HG02870 (cell line): ENCODE measurements at regions not wholly inside any gene's neighbourhood (a gene's known extent, or its start where the extent isn't known, plus 50 kb on each side); places are given as distances from the start of the nearest gene placed in this dataset.
"Not testable (repeated sequence)": the region's sequence is repeated elsewhere in the genome, so short reads cannot be mapped to it uniquely, and the experiment has no call there.

ENCODE experiments used
- ATAC-seq: cut with Tn5 transposase; IDR thresholded peaks from one replicate; pipeline ENCODE4 v1.9.1; 2021; ENCODE audit warnings: mild to moderate bottlenecking, moderate library complexity; ENCODE audit not compliant: unreplicated experiment

DNA sequence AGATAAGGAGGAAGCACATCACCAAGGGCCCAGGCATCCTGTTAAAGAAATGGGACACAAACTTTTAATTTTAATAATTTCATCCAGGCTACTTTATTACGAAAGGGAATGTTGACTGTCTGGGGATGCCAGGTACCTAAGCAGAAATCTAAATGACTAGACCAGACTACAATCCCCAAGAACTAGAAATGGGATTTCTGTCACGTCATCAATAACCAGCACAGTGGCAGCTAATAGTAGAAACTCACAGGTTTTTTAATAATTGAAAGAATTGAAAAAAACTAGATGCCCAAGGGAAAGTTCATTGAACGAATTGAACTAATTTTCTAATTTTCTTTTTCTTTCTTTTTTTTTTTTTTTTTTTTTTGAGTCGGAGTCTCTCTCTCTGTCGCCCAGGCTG is 789.3 kb downstream of the IGSF11 start:
- ATAC-seq = no peak

DNA sequence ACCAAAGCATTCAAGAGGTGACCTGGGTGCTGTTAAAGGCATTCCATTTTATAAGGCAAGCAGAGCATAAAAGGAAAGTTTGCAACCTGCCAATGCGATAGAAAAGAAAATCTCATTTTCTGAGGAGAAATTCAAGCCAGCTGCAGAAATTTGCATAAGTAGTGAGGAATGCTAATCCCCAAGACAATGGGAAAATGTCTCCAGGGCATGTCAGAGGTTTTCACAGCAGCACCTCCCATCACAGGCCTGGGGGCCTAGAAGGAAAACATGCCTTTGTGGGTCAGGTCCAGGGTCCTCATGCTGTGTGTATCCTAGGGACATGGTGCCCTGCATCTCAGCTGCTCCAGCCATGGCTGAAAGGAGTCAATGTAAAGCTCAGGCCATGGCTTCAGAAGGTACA is 775.8 kb downstream of the IGSF11 start:
- not testable (repeated sequence) for ATAC-seq

DNA sequence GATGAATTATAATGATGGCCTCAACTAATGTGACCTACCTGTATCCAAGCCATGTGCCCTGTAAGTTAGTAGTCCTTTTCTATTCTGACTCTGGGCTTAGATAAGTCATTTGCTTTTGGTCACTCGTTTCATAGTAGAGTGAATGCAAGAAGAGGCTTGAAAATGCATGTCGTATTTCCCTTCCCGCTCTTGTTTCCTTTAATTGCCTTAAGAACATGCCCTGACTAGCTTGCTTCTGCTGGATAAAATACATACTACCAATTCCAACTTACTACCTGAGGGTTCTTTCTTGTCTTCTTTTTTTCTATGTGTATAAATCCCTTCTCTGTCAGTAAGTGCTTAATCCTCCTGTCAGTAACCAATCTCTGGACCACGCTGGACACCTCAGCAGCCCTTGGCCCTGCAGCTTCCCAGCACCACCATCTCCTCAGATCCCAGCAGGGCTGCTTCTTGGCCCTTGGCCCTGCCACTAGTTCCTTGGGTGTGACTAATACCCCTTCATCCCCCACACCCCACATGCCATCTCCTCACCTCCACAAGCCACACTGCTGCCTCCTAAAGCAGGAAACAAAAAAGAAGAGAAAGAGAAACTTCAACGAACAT is 771.7 kb downstream of the IGSF11 start:
- ATAC-seq = no peak

DNA sequence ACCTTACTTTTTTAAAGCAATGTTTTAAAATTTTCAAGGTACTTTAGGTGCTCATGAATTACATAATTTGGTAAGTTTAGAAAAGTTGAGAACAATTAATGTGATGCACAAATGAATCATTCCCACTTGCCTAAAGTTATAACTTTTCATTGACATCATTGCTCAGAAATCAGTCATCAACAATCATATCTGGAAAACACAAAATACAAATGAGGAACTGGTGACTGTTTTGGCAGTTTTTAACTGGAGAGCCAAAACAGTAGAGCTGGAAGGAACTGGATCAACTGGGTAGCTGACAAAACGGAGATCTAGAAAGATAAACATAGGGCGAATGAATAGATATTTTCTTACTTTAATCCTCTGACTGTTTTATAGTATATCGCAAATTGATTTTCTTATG is 767.1 kb downstream of the IGSF11 start:
- ATAC-seq = no peak

DNA sequence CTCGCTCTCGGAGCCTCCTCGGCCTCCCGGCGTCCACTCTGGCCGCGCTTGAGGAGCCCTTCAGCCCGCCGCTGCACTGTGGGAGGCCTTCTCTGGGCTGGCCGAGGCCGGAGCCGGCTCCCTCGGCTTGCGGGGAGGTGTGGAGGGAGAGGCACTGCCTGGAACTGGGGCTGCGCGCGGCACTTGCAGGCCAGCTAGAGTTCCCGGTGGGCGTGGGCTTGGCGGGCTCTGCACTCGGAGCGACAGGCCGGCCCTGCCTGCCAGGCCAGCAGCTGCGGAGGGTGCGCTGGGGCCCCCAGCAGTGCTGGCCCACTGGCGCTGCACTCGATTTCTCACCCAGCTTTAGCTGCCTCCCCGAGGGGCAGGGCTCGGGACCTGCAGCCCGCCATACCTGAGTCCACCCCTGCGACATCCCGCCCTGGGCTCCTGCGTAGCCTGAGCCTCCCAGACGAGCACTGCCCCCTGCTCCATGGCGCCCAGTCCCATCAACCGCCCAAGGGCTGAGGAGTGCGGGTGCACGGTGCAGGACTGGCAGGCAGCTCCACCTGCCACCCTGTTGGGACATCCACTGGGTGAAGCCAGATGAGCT is 765.0 kb downstream of the IGSF11 start:
- ATAC-seq = no peak

DNA sequence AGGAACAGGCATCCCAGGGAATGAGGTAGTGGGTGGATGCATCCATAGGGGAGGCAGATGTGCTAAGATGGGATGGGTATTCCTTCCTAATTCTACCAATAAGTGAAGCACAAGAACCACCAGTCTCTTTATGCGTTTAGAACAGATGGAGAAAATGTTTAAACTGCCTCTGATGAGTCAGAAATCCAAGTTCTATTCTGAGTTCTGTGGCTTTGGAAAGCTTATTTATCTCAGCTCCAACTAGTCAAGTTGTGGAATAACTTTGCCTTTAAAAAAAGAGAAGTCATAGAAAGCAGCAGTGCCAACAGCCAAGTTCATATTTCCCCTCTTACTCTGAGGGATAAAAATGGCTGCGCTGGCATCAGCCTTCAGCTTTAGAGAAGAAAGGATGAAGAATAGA is 761.7 kb downstream of the IGSF11 start:
- ATAC-seq = no peak

DNA sequence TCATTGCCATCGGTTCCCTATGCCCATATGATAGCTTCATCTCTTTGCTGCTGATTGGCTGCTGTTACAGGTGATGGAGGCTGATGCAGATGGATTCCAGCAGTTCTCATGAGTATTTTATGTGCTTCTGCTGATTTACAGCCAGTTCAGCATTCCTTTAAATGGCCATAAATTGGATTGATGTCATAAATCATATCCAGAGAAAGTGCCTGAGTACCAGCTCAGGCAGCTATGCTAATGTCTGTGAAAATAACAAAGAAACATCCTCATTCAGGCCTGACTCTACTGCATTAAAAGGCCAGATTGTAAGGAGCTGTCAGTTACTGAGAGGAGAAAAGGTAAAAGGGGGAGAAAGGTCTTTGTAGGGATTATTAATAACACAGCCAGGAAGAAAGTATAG is 756.8 kb downstream of the IGSF11 start:
- ATAC-seq = no peak

DNA sequence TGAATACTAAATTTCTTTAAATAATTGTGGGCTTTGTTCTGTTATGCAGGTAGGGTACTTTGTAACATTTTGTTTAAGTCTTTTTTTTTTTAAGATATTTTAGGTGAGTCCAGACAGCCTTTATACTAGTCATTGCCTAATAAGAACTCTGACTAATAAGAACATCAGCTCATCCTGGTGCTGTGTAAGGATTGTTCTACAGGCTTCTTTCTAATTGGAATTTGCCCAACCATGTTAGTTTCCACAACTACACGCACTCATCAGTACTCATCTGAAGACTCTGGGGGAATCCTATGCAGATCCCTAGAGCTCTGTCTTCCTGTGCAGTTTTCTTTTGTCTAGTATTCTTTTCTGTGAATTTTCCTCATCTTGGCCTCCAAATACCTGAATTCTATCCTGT is 741.8 kb downstream of the IGSF11 start:
- no peak for ATAC-seq

DNA sequence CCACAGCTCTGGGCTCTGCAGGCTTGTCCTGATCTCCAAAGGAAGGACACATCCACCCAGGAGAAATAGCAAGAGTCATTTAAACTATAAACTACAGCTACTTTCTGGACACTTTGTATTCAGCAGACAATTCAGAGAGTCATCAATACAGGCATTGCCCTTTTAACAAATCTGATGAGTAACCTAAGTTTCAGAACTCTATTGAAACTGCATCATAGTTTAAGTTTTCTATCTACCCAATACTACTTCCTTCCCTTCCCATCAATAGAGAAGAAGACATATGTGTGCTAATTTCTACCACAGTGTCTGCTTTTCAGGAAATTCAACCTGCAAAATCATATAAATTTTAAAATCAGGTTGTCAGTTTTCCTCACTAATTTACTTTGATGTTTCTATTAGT is 736.5 kb downstream of the IGSF11 start:
- no peak for ATAC-seq

DNA sequence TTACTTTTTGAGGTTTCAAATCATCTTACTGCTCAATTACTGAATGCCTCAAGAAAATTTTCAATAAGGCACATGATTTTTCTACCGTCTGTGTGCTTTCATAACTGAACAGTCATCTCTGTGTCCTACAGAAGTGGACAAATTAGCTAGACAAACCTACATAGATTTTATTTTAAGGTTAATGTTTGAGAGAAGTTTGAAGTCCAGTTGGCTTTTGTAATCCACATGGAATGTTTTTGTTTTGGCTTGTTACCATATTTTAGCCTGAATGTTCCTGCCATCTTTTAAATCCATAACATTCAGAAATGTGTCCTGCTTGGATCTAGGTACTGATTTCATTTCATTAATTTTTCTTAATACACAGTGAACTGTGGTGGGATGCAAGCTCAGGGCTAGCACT is 730.1 kb downstream of the IGSF11 start:
- ATAC-seq = no peak

DNA sequence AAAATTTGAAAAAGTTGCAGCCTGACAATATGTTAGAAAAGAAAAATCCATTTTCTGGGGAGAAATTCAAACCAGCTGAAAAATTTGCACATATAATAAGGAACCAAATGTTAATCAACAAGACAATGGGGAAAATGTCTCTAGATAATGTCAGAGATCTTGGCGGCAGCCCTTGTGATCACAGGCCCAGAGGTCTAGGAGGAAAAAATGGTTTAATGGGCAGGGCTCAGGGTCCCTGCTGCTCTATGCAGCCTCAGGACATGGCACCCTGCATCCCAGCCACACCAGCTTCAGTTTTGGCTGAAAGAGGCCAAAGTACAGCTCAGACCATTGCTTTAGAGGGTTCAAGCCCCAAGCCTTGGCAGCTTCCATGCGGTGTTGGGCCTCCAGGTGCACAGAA is 701.9 kb downstream of the IGSF11 start:
- no peak for ATAC-seq

DNA sequence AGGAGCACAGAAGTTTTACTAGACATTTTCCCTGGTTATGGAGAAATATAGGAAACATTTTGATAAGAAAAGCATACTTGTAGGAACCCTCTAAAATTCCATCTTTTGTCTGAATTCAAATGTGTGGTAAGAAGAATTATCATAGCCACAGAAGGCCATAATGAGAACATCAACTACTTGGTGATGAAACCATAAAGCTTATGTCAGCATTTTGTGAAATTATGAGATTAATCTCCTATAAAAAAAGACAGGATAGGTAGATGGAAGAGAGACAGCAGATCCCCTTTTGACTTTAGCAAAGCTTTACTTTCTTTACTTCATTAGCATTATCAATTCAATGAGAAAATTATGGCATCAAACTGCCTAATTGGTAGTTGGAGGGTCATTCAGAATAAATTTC is 697.0 kb downstream of the IGSF11 start:
- ATAC-seq = no peak

DNA sequence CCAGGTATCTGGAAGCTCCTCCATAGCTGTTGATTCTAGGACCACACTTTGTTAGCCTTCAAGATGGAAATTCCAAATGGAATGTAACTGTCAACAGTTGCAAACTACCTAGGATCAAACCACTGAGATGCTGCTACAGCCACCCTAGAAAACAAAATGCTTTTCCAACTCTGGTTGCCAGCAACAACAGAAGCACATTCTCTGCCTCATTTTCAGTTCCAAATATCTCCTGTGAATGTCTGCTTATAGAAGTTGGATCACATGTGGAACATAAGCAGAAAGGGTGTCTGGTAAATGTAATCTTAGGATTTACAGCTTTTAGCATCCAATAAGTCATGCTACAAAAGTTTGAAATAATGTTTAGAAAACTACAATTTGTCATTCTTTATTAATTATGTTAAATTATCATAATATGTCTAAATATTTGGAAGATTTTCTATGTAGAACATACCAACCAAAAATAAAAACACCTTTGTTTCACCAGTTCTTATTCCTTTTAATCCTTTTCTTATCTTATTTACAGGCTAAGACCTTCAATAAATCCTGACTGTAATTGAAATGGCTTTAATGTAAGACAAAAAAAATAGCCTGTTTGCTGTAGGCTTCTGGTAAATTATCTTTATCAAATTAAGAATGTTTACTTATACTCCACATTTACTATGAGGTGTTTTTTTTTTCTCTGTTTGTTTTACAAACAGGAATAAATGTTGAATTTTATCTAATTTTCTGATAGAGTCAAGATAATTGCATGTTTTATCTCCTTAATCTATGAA is 687.1 kb downstream of the IGSF11 start:
- ATAC-seq = no peak

DNA sequence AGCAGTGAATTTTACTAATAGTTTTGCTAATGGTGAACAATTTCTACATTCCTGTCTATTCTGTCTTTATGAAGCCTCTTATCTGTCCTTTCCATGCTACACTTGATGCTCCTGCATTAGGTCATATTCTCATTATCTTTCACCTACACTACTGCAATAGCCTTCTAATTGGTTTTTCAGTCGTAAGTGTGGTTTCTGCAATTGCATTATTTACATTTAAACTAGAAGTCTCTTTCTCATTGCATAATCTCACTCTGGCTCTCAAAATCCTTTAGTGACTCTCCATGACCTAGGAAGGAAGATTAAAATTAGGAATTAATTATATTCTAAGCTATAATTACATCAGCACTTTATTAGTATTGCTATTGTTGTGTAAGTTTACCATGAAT is 686.5 kb downstream of the IGSF11 start:
- no peak for ATAC-seq

DNA sequence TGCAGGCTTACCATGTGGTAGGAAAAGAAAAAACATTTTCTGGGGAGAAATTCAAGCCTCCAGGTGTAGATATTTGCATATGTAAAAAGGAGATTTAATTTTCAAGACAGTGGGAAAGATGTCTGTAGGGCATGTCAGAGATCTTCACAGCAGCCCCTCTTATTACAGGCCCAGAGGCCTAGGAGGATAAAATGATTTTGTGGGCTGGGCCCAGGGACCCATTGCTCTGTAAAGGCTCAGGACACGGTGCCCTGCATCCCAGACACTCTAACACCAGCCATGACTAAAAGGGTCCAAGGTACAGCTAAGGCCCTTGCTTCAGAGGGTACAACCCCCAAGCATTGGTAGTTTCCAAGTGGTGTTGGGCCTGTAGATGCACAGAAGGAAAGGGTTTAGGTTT is 680.1 kb downstream of the IGSF11 start:
- no peak for ATAC-seq

DNA sequence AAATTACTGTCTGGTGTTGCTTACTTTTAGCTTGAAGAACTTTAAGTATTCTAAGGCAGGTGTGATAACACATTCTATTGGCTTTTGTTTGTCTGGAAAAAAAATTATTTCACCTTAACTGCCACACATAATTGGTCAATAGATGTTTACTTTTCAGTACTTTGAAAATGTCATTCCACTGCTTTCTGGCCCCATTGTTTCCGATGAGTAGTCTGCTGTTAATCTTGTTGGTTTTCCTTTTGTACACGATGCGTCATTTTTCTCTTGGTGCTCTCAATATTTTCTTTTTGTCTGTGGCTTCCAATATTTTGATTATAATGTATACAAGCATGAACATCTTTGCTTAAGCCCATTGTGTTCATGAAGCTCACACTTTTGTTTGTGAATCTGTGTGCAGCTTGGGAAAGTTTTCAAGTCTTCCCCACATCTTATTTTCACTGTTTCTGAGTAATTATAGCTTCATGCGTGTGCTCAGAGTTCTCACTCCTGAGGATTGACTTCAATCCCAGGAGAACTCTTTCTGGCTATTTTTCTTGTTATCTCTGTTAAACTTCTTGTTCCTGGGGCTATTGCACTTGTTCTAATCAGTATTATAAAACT is 664.7 kb downstream of the IGSF11 start:
- ATAC-seq = no peak

DNA sequence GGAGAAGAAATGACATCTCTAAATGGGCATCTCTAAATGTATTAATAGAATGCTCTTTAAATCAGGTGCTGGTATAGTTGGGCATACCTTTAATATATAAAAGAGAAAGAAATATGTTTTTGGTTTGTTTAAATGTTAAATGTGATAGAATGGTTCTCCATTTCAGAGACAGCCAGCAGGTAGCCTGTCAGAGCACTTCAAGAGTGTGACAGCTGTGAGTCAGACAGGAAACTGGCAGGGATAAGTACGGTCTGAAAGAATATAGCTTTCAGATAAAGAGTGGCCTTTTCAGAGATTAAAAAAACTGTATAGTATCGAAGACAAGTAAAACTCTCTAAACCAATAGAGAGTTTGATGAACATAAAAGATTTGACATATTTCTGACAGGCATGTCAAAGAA is 654.1 kb downstream of the IGSF11 start:
- ATAC-seq = no peak

DNA sequence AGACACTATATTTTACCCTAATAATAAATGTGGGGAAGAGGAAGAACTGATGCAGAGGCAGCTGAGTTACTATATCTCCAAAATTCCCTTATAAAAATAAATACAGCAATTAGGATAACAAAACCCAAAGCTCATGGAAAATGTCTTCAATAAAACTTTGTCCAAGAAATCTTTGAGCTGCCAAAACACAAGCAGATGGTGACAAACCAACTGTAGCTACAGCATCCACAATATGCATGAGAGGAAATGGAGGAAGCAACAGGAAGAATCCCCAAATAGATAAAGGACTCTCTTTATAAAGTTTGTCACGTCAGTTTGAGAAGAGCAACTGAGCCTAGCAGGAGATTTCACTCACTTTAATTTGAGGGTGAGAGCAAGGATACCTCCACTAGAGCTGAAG is 638.2 kb downstream of the IGSF11 start:
- no peak for ATAC-seq

DNA sequence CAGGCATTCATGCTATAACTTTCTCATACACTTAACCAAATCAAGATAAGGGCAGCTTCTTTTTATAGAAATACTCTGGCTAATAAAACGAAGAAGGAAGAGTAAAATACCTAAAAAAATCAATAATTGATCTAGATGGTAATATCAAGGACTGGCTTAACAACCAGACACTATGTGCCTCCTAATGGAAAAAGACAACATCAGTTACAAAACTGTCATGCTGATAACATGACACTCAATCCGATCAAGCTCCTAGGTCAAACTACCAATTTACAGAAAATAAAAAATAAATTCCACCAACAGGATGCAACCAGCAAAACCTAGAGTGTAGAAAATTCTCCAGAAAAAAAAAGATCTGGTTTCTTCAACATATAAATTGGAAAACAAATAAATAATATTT is 634.6 kb downstream of the IGSF11 start:
- ATAC-seq = no peak

DNA sequence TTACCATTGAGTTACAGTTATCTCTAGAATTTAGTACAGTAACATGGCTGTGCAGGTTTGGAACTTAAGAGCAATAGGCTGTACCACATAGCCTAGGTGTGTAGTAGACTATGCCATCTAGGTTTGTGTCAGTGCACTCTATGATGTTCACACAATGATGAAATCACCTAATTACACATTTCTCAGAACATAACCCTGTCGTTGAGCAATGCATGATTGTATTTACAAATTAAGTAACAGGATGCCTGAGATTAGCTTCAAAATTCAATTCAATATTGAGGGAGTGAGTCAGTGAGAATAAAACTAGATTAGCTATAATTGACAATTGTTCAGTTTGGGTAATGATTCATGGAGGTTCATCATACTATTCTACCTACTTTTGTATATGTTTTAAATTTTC is 633.8 kb downstream of the IGSF11 start:
- ATAC-seq = no peak

DNA sequence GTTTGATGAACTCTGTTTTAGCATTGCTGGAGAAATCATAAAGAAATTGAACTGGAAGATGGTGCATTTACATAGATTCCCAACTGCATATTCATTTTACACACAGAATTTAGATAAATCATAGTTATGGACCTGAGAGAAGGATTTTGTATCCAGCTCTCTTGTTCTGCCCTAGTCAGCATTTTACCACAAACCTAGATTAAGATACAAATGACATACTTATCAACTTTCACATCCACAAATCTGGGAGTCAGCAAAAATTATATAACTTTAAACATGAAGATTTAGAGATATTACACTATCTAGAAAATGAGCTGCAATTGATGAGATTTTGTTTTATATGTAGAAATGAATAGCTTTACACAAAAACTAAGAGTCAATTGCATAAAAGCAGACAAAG is 632.8 kb downstream of the IGSF11 start:
- ATAC-seq = no peak

DNA sequence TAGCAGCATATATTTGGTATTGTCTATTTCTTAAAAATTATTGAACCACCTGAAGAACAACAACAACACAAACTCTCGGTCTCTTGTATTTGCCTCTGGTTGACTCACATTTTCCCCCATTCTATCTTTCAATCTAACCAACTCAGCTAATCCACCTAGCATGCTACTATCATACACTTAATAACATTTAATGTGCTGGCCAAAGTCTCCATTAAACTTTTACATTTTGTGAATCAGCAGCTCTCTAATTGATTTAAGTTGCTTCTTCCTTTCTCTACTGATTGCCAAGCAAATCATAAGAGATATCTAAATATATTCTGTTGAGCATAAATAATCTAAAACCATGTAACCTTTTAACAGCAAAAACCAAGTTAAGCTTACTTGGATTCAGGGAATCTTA is 631.7 kb downstream of the IGSF11 start:
- ATAC-seq = no peak
